Activated CD8-positive, alpha-beta memory T cell treated with anti-CD3 and anti-CD28 coated beads for 1 hour (primary cell): ENCODE measurements at regions not wholly inside any gene's neighbourhood (a gene's known extent, or its start where the extent isn't known, plus 50 kb on each side); places are given as distances from the start of the nearest gene placed in this dataset.

Experiments
- DNase-seq, 2 donors: peaks; one replicate each; pipeline ENCODE4 v3.0.0-alpha.2; 2020; ENCODE audit warnings: low read depth in 1 of 2; ENCODE audit errors: extremely low read depth in 1 of 2

DNA sequence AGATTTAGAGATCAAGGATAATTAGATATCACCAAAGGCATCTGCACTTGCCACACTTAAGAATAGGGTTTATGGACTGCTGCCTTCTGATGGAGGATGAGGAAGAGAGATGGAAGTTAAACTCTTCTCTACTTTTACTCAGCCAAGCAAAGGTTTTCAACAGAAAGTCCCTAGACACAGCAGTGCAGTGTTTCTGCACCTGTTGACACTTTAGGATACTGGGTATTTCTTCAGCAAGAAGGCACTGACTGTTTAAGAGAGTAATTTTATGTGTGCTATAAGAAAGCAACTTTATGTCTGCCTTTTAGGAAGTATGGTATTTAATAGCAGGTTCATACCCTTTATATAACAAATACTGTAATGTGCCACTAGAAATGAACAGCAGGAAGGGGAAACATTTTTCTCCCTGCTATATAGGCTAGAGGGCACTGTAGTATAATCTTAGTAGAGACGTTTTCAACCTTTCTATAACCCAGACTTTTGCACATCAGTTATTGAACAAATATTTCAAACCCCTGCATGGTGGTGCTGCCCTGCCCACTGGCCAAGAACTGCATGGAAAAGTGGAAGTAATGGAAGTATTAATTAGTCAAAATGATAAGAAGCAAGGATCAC, 225.0 kb upstream of the GRIP1 start:
- DNase-seq, result no peak

DNA sequence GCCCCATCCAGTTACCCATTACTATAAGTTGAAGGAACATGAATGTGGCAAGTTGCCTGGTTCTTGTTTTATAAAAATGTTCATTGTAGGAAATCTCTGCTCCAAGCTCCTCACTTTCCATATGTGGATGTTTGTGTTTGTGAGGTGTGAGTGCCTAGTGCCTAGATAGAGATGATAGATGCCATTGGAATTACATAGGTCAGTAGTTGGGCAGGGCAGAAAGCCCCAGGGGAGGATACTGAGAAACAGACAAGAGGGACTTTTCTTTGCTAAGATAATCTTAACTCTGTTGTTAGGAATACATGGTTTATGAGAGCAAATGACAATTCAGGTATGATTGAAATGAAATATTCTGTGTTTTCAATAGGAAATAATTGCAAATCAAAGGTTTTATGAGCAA, 226.3 kb upstream of the GRIP1 start:
- DNase-seq, result no peak

DNA sequence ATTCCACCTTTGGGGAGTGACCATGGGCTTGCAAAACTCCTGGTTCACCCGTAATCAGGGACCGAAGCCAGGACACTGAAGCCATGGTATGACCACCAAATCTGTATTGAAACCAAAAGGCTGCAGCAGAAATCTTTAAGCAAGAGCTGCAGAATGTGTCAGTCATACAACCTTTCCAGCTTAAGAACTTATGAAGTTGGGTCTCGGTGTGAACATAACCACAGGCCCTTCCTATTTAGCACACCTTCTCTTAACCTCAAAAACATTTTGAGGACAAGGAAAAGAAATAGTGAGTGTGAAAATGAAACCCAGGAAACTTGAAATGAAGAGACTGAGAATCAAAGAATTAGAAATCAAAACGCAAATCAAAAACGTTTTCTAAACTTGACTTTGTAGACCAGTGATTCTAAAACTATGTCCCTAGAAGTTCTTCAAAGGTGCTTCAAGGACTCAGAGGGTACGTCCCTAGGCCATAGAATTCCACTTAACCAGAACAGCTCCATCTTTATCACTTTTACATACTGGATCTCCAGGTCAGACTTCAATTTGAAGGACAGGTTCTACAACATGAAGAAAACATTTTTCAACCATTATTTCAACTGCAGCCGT, 231.6 kb upstream of the GRIP1 start:
- no peak for DNase-seq

DNA sequence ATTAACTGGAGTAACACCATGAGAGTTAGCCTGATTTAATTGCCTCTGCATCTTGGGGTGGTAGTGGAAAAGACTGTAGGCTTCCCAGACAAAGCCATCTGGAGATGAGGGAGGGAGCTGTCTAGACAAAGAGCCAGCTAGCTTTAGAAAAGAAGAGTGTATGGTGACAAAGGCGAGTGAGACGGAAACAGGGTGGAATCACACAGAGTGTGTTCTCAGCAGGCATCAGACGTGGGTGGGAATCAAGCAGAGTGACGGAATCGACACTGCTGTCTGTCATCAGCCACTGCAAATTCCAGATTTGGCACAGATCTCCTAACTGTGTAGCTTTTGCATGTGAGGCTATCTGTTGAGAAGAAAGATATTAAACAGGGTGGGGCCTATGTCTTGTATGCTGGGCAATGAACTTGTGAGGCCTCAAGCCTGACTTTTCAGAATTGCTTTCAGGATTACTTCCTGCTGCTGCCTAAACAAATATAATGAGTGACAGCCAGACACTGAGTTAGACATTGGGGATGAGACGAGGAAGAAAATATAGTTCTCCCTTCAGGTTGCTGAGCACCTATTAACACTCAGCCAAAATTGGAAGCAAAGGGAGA, 236.5 kb upstream of the GRIP1 start:
- DNase-seq, result no peak

DNA sequence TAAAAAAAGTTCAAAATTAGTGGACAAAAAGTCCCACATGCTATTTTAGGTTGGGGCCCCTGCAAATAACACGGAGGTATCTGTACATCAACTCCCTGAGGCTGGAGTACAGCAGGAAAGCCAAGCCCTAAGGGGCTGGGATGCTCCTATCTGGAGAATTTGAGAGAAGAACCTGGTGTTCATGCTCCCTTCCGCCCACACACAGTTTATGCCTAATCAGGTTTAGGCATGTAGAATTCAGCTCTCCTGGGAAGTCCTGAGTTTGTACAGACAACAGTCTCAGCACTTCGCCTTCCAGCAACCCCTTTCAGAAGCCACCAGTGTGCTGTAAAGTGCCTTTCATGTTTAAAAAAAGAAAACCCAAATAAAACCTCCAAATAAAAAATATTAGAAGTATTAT, 237.3 kb upstream of the GRIP1 start:
- no peak for DNase-seq

DNA sequence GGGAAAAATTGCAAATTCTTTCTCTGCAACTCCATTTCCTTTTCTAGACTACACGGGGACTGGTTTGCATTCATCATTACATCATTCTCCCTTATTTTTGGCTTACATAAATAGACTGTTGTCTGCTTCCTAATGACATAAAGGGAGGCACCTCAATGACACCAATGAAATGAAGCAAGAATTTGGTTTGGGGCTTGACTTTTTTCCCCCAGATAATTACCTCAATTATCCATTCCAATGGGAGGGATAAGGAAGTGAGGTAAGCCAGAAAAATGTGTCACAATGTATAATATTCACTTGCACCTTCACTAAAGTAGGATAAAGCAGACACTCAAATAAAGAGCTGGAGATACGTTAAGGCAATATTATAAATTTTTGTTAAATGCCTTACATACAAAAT, 240.6 kb upstream of the GRIP1 start:
- no peak for DNase-seq

DNA sequence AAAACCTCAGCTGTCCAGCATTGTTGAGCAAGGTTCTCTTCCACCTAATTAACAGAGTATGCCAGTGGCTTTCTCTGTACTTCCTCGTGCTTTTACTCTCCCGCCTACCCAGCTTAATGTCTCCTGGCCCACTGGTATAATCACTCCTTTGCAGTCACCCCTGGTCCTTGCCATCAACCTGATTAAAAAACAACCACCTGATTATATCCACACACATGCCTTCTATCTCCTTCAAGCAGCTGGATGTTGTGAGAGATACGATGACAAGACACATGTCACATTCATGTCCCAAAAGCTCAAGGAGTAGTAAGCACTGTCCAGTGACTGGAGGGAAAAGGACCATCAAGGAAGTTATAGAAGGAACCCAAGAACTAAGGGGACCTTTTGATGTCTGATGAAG, 241.3 kb upstream of the GRIP1 start:
- no peak for DNase-seq

DNA sequence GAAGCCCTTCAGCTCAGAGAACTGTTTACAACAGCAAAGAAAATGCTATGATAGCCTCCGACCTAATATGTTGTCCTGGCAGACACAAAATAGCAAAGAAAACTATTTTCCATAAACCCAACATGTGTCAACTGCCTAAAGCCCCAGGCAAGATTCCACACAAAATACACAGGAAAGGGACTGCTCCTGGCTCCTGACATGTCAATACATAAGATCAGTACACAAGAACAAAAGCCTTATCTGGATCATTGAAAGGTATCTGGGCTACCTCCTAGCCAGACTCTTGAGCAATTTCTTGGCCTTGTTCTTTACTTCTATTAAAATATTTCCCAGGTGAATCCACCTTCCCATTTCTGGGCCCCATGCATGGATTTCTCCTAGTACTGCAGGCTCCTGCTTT, 242.3 kb upstream of the GRIP1 start:
- no peak for DNase-seq

DNA sequence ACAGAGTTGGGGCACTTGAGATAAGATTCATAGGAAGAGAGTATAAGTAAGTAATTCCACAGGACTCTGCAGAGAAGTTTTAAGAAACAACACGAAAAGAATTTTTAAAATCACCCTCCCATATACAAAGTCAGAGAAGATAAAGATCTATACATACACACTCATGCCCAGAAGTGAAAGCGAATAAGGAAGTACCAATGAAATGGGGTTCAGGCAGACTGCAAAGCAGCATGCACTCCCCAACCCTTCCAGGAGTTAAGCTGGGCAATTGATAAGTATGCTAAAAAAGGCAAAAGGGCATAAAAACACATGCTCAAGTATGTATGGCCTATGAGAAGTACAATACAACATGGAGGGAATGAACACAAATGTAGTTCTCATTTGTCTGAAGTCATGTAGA, 246.2 kb upstream of the GRIP1 start:
- DNase-seq, result no peak

DNA sequence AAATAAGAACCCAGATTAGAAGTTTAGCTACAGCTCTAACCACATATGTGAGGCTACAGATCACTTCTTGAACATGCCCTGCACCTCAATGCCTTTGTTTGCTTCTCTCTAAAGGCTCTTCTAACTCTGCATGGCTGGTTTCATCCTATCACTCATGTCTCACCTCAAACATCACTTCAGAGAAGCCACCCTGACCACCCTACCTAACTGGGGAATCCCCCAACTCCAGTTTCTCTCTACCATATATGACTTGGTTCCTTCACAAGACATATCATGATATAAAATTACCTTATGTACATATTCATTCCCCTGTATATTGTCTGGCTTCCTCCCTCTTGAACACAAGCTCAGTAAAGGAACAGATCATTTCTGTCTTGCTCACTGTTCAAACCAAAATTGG, 250.2 kb upstream of the GRIP1 start:
- no peak for DNase-seq

DNA sequence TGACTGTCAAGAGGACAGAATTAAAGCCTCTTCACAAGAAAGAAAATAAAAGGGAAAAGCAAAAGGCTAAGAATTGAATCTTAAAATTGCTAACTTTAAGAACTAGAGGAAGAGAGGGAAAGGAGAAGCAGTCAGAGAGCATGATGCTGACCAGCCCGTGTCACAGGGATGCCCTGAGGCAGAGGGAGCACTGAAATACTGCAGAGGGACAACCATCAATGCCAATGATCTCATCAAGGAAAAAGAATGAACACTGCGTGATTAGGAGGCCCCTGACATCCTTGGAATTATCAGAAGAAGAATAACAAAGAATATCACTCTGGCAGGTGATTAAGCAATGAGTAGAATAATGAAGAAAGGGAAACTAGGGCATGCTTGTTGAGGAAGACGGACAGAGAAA, 252.2 kb upstream of the GRIP1 start:
- DNase-seq, result no peak

DNA sequence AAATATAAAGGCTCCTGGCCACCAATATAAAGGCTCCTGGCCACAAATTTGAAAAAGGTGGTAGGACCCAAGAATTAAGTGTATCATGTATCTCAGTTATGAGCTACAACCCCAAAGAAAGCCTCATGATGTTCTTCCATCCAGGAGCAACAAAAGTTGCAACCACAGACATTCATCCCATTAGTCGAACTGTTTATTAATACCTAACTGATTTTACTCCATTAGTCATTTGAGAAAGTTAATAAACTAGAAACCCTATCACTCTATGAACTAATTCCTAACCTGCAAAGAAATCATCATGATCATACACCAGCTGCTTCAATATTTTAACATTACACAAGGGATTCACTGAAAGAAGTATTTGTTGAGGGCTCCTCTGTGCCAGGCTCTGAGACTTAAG, 253.2 kb upstream of the GRIP1 start:
- DNase-seq, result no peak

DNA sequence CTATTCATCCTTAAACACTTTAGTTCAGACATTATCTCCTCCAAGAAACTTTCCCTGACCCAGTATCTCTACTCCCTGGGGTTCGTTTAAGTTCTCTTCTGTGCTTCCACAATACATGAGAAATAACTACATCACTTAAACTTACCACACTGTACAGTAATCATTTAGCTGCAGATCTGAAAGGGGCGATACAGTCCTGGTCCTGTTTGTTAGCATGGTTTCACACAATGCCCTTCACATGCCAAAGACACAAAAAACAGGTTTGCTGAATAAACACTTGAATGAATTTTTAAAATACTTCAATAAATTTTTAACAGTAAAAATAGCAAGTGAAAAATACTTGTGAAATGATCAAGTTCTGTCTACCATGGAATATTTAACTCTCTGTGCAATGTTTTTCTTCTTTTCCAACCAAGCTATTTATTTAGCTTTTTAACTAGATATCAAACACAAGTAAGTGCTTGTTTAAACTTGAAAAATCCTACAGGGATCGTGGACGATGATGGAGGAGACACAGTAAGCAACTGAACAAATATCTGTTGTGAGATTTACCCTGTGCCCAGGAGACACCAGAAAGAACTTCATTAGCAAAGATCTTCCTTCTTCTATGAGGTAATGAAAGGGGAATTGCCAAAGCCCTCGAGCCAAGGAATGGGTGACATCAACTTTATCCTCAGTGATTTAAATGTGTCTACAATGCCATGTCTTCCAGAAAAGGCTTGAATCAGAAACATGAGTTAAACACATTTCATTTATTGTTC, 255.6 kb upstream of the GRIP1 start:
- DNase-seq, result no peak

DNA sequence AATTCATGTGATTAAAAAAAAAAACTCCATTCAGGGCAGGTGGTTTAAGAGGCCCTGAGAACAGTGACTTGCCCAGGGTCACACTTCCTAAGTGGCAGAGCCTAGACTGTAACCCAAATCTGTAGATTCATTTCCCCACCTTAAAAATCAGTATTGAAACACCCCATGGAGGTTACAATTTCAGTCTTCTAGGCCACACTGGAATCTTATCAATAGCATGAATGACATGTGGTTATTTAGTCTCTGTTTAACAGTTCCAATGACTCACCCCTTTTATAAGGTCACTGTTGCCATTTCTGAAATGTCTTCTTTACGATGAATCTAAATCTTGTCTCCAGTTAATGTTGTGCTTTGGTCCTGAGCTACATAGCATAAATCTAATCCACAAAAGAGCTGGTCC, 262.3 kb upstream of the GRIP1 start:
- no peak for DNase-seq

DNA sequence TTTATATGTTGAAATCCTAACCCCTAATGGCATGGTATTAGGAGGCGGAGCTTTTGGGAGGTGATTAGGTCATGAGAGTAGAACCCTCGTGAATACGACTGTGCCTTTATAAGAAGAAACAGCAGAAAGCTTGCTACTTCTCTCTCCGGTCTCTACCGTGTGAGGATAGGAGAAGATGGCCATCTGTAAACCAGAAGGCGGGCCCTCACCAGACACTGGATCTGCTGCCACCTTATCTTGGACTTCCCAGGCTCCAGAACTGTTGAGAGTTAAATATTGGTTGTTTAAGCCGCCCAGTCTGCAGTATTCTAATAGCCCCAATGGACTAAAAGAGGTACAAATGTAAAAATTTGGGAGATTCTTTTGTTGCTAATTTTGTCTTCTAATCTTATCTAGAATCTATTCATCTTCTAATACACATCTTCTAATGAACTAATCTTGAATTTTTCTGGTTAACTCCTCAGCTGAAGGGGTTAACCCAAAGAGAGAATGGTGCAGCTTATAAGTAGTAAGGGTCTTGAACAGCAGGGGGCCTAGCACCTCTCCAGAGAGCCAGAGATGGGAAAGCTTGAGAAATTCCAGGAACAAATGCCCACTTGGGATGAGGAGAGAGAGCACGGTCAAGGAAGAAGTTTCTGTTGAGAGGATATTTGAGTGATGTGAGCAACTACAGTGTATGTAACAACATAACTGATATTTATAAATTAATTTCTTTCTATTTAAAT, 264.0 kb upstream of the GRIP1 start:
- DNase-seq, result no peak

DNA sequence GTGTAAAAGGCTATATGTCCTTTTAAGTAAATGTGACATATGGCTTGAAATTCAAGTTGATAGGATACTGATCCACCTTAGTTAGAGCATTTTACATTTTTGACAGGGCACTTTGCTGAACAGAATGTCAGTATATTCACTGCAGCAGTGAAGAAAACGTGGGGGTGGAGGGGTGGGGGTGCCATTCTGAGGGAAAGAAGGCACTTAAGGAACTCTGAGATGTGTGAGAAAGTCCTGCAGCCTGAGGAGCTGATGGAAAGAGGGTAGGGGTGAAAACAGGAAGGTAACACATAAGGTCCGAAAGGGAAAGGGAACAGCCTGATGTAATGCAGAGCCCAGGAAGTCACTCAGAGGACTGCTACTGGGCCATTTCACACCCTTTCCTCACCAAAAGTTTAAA, 265.5 kb upstream of the GRIP1 start:
- no peak for DNase-seq

DNA sequence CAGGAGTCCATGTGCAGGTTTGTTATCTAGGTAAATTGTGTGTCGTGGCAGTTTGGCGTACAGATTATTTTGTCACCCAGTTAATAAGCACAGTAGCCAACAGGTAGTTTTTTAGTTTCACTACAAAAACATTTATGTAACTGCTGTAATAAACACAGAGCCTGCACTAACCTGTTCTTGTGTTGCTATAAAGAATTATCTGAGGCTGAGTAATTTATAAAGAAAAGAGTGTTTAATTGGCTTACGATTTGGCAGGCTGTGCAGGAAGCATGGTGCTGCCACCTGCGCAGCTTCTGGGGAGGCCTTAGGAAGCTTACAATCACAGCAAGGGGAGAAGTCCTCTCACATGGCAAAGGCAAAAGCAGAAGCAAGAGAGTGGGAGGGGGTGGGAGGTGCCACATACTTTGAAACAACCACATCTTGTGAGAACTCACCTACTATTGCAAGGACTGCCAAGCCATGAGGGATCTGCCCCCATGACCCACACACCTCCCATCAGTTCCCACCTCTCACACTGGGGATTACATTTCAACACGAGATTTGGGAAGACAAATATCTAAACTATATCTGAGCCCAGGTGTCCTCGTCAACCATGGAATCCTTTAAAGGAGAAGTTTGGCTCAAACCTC, 266.4 kb upstream of the GRIP1 start:
- DNase-seq, result no peak

DNA sequence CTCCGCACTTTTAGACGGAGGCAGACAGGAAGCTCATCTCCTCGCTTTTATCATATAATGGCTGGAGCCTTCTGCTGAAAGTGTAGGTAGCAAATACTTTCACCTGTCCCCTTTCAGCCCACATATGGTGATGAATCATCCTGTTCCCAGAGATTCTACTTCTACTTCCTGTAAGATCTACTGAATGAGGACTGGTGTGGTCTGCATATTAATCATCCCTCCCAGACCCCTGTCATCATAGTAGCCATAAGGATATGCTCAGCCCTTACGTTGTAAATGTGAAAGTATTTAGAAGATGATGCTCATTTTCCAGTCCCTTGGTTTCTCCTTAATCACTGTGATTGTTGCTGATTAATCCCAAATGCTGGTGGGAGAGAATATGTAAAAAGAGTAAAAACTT, 268.2 kb upstream of the GRIP1 start:
- DNase-seq, result no peak

DNA sequence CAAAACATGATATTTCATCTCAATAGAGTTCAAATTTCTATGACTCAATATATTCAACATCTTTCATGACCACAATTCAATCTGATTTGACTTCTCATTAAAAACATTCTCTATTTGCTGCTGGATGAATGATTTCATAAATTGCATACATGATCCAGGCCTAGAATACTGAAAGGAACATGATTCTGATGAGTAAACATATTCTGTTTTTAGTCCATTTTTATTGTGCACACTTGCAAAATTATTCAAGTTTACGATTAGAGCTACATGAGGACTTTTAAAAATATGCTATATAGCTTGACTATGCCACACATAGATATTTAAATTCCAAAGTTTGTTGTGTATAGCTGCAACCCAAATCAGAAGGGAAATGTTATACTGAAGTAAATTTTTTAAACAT, 273.8 kb upstream of the GRIP1 start:
- no peak for DNase-seq

DNA sequence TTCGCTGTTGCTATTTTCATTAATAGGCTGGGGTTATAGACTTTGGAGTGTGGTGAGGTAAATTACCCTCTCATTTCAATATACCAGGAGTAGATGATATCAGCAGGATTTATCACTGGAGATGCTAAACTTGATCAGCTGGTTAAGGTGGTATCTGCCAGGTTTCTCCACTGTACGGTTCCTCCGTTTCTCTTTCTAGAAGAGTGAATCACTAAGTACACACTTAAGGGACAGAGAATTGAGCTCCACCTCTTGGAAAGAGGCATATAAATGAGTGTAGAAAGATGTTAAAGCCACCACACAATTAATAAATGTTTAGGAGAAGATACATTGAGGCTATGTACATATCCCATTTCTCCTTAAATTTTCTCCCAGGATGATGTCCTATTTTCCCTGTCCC, 277.4 kb upstream of the GRIP1 start:
- DNase-seq, result no peak

DNA sequence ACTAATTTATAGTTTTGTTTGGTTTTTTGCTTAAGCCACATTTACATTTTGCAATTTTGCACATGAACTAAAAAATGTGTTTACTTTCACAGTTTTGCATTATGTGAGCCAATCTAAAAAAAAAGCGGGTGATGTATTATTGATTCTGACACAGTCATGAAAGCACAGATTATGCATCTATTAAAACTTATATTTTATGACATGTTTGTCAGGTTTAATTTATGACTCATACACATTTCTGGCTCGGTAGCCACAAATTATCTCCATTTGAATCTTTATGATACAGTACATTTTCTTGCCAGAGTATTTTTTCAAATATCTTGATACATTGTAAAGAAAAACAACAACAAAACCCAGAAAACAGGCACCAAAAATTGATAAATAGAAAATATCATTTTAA, 280.4 kb upstream of the GRIP1 start:
- DNase-seq, result no peak
